ENCODE measurements at regions not wholly inside any gene's neighbourhood (a gene's known extent, or its start where the extent isn't known, plus 50 kb on each side); places are given as distances from the start of the nearest gene placed in this dataset.

- Histone ChIP-seq H3K9me3 (ENCODE audit: control insufficient read depth, low read depth, low read length) (no peaks in the 10 kb centered on the region), H3K4me3 (ENCODE audit: low read length) (no peak overlapping the region), H3K27ac (ENCODE audit: low read length) (peak overlapping the region; percentile 12), H3K9ac (ENCODE audit: low read length) (no peak overlapping the region), H3K4me1 (ENCODE audit: control insufficient read depth, low read depth, low read length) (peaks cover 49% of the 10 kb centered on the region), H3K36me3 (ENCODE audit: control insufficient read depth, low read depth, low read length) (no peaks in the 10 kb centered on the region), H3K27me3 (ENCODE audit: control insufficient read depth, insufficient read depth, low read length) (no peaks in the 10 kb centered on the region)
Measured at GRCh38 chr1:81430236-81430938, 370.3 kb upstream of the ADGRL2 start.

- H3K9me3 ChIP-seq (ENCODE audit: control insufficient read depth, low read depth, low read length): no peaks in the 10 kb centered on the region
- peaks cover 46% of the 10 kb centered on the region for H3K4me1 ChIP-seq (ENCODE audit: control insufficient read depth, low read depth, low read length)
- no peaks in the 10 kb centered on the region for H3K27me3 ChIP-seq (ENCODE audit: control insufficient read depth, insufficient read depth, low read length)
- H3K27ac ChIP-seq (ENCODE audit: low read length): no peak overlapping the region
- no peak overlapping the region for H3K4me3 ChIP-seq (ENCODE audit: low read length)
- no peak overlapping the region for H3K9ac ChIP-seq (ENCODE audit: low read length)
- no peaks in the 10 kb centered on the region for H3K36me3 ChIP-seq (ENCODE audit: control insufficient read depth, low read depth, low read length)
Measured at GRCh38 chr1:81428998-81429397, 371.7 kb upstream of the ADGRL2 start.

- Histone ChIP-seq H3K4me3 (ENCODE audit: low read length) (no peak overlapping the region), H3K27ac (ENCODE audit: low read length) (no peak overlapping the region), H3K9me3 (ENCODE audit: control insufficient read depth, low read depth, low read length) (no peaks in the 10 kb centered on the region), H3K36me3 (ENCODE audit: control insufficient read depth, low read depth, low read length) (no peaks in the 10 kb centered on the region), H3K4me1 (ENCODE audit: control insufficient read depth, low read depth, low read length) (peaks cover 7% of the 10 kb centered on the region), H3K27me3 (ENCODE audit: control insufficient read depth, insufficient read depth, low read length) (no peaks in the 10 kb centered on the region), H3K9ac (ENCODE audit: low read length) (no peak overlapping the region)
Measured at GRCh38 chr1:81424816-81425215, 375.9 kb upstream of the ADGRL2 start.

- H3K27me3 ChIP-seq (ENCODE audit: control insufficient read depth, insufficient read depth, low read length): no peaks in the 10 kb centered on the region
- no peak overlapping the region for H3K9ac ChIP-seq (ENCODE audit: low read length)
- peaks cover 2% of the 10 kb centered on the region for H3K4me1 ChIP-seq (ENCODE audit: control insufficient read depth, low read depth, low read length)
- no peak overlapping the region for H3K4me3 ChIP-seq (ENCODE audit: low read length)
- no peaks in the 10 kb centered on the region for H3K36me3 ChIP-seq (ENCODE audit: control insufficient read depth, low read depth, low read length)
- no peak overlapping the region for H3K27ac ChIP-seq (ENCODE audit: low read length)
- H3K9me3 ChIP-seq (ENCODE audit: control insufficient read depth, low read depth, low read length): no peaks in the 10 kb centered on the region
Measured at GRCh38 chr1:81424061-81424460, 376.7 kb upstream of the ADGRL2 start.

GRCh38 chr1:81420760-81421159 is 380.0 kb upstream of the ADGRL2 start:
- Histone ChIP-seq H3K9ac (ENCODE audit: low read length) (no peak overlapping the region), H3K4me1 (ENCODE audit: control insufficient read depth, low read depth, low read length) (no peaks in the 10 kb centered on the region), H3K4me3 (ENCODE audit: low read length) (no peak overlapping the region), H3K36me3 (ENCODE audit: control insufficient read depth, low read depth, low read length) (no peaks in the 10 kb centered on the region), H3K9me3 (ENCODE audit: control insufficient read depth, low read depth, low read length) (no peaks in the 10 kb centered on the region), H3K27me3 (ENCODE audit: control insufficient read depth, insufficient read depth, low read length) (no peaks in the 10 kb centered on the region), H3K27ac (ENCODE audit: low read length) (no peak overlapping the region)

GRCh38 chr1:81414488-81415015 is 386.2 kb upstream of the ADGRL2 start:
- Histone ChIP-seq H3K9ac (ENCODE audit: low read length) (no peak overlapping the region), H3K9me3 (ENCODE audit: control insufficient read depth, low read depth, low read length) (no peaks in the 10 kb centered on the region), H3K27me3 (ENCODE audit: control insufficient read depth, insufficient read depth, low read length) (no peaks in the 10 kb centered on the region), H3K4me3 (ENCODE audit: low read length) (peak overlapping the region; percentile 24), H3K4me1 (ENCODE audit: control insufficient read depth, low read depth, low read length) (peaks cover 47% of the 10 kb centered on the region), H3K36me3 (ENCODE audit: control insufficient read depth, low read depth, low read length) (no peaks in the 10 kb centered on the region), H3K27ac (ENCODE audit: low read length) (peak overlapping the region; percentile 3)

GRCh38 chr1:81412954-81413353 is 387.8 kb upstream of the ADGRL2 start:
- Histone ChIP-seq H3K27ac (ENCODE audit: low read length) (no peak overlapping the region), H3K27me3 (ENCODE audit: control insufficient read depth, insufficient read depth, low read length) (no peaks in the 10 kb centered on the region), H3K4me3 (ENCODE audit: low read length) (no peak overlapping the region), H3K4me1 (ENCODE audit: control insufficient read depth, low read depth, low read length) (peaks cover 56% of the 10 kb centered on the region), H3K36me3 (ENCODE audit: control insufficient read depth, low read depth, low read length) (no peaks in the 10 kb centered on the region), H3K9me3 (ENCODE audit: control insufficient read depth, low read depth, low read length) (no peaks in the 10 kb centered on the region), H3K9ac (ENCODE audit: low read length) (no peak overlapping the region)

GRCh38 chr1:81410941-81411340 is 389.8 kb upstream of the ADGRL2 start:
- Histone ChIP-seq H3K27me3 (ENCODE audit: control insufficient read depth, insufficient read depth, low read length) (no peaks in the 10 kb centered on the region), H3K9ac (ENCODE audit: low read length) (no peak overlapping the region), H3K9me3 (ENCODE audit: control insufficient read depth, low read depth, low read length) (no peaks in the 10 kb centered on the region), H3K36me3 (ENCODE audit: control insufficient read depth, low read depth, low read length) (no peaks in the 10 kb centered on the region), H3K27ac (ENCODE audit: low read length) (no peak overlapping the region), H3K4me3 (ENCODE audit: low read length) (no peak overlapping the region), H3K4me1 (ENCODE audit: control insufficient read depth, low read depth, low read length) (peaks cover 76% of the 10 kb centered on the region)

- no peaks in the 10 kb centered on the region for H3K36me3 ChIP-seq (ENCODE audit: control insufficient read depth, low read depth, low read length)
- peaks cover 75% of the 10 kb centered on the region for H3K4me1 ChIP-seq (ENCODE audit: control insufficient read depth, low read depth, low read length)
- no peak overlapping the region for H3K9ac ChIP-seq (ENCODE audit: low read length)
- no peak overlapping the region for H3K4me3 ChIP-seq (ENCODE audit: low read length)
- H3K27me3 ChIP-seq (ENCODE audit: control insufficient read depth, insufficient read depth, low read length): no peaks in the 10 kb centered on the region
- no peak overlapping the region for H3K27ac ChIP-seq (ENCODE audit: low read length)
- H3K9me3 ChIP-seq (ENCODE audit: control insufficient read depth, low read depth, low read length): no peaks in the 10 kb centered on the region
Measured at GRCh38 chr1:81410351-81410750, 390.4 kb upstream of the ADGRL2 start.

GRCh38 chr1:81409780-81410274 is 390.9 kb upstream of the ADGRL2 start:
- H3K36me3 ChIP-seq (ENCODE audit: control insufficient read depth, low read depth, low read length): no peaks in the 10 kb centered on the region
- H3K27me3 ChIP-seq (ENCODE audit: control insufficient read depth, insufficient read depth, low read length): no peaks in the 10 kb centered on the region
- H3K4me3 ChIP-seq (ENCODE audit: low read length): no peak overlapping the region
- no peak overlapping the region for H3K9ac ChIP-seq (ENCODE audit: low read length)
- H3K9me3 ChIP-seq (ENCODE audit: control insufficient read depth, low read depth, low read length): no peaks in the 10 kb centered on the region
- H3K27ac ChIP-seq (ENCODE audit: low read length): no peak overlapping the region
- peaks cover 70% of the 10 kb centered on the region for H3K4me1 ChIP-seq (ENCODE audit: control insufficient read depth, low read depth, low read length)

- Histone ChIP-seq H3K9ac (ENCODE audit: low read length) (no peak overlapping the region), H3K4me1 (ENCODE audit: control insufficient read depth, low read depth, low read length) (peaks cover 64% of the 10 kb centered on the region), H3K9me3 (ENCODE audit: control insufficient read depth, low read depth, low read length) (no peaks in the 10 kb centered on the region), H3K36me3 (ENCODE audit: control insufficient read depth, low read depth, low read length) (no peaks in the 10 kb centered on the region), H3K27ac (ENCODE audit: low read length) (no peak overlapping the region), H3K27me3 (ENCODE audit: control insufficient read depth, insufficient read depth, low read length) (no peaks in the 10 kb centered on the region), H3K4me3 (ENCODE audit: low read length) (no peak overlapping the region)
Measured at GRCh38 chr1:81409262-81409661, 391.5 kb upstream of the ADGRL2 start.

- H3K36me3 ChIP-seq (ENCODE audit: control insufficient read depth, low read depth, low read length): no peaks in the 10 kb centered on the region
- H3K27ac ChIP-seq (ENCODE audit: low read length): no peak overlapping the region
- H3K9me3 ChIP-seq (ENCODE audit: control insufficient read depth, low read depth, low read length): no peaks in the 10 kb centered on the region
- H3K4me1 ChIP-seq (ENCODE audit: control insufficient read depth, low read depth, low read length): peaks cover 56% of the 10 kb centered on the region
- no peak overlapping the region for H3K4me3 ChIP-seq (ENCODE audit: low read length)
- H3K9ac ChIP-seq (ENCODE audit: low read length): no peak overlapping the region
- H3K27me3 ChIP-seq (ENCODE audit: control insufficient read depth, insufficient read depth, low read length): no peaks in the 10 kb centered on the region
Measured at GRCh38 chr1:81408419-81408818, 392.3 kb upstream of the ADGRL2 start.

Measured in iPS-18a (cell line).